ENCODE measurements at regions not wholly inside any gene's neighbourhood (a gene's known extent, or its start where the extent isn't known, plus 50 kb on each side); places are given as distances from the start of the nearest gene placed in this dataset.

DNA sequence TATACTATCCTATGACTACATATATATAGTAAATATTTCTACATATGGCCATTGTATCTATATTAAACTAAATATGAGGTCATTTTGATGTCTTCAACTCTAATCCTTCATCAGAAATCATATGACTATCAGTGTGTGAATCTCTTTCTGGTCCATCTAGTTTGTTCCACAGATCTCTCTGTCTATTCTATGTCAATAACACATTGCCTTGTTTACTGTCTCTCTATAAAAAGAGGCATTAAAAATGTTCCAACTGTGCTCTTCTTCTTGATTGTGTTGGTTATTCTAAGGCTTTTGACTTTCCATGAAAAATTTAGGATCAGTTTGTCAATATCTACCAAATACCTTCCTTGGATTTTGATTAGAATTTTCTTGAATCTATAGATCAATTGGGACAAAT is 338.3 kb upstream of the FSTL5 start:
- TF ChIP-seq, protein P1, sequence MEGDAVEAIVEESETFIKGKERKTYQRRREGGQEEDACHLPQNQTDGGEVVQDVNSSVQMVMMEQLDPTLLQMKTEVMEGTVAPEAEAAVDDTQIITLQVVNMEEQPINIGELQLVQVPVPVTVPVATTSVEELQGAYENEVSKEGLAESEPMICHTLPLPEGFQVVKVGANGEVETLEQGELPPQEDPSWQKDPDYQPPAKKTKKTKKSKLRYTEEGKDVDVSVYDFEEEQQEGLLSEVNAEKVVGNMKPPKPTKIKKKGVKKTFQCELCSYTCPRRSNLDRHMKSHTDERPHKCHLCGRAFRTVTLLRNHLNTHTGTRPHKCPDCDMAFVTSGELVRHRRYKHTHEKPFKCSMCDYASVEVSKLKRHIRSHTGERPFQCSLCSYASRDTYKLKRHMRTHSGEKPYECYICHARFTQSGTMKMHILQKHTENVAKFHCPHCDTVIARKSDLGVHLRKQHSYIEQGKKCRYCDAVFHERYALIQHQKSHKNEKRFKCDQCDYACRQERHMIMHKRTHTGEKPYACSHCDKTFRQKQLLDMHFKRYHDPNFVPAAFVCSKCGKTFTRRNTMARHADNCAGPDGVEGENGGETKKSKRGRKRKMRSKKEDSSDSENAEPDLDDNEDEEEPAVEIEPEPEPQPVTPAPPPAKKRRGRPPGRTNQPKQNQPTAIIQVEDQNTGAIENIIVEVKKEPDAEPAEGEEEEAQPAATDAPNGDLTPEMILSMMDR (conservative IDR thresholded peaks at IDR 0.05 in 1 of 2, IDR thresholded peaks at IDR 0.05 in 1 of 2; ENCODE audit: extremely low read depth in 1 of 2, insufficient read depth in 1 of 2, low read depth in 1 of 2, low read length in 2 of 2), result no peak
- no peak for TF ChIP-seq EZH2 (IDR thresholded peaks at IDR 0.05; ENCODE audit: borderline replicate concordance, low read length)
